ENCODE measurements at regions not wholly inside any gene's neighbourhood (a gene's known extent, or its start where the extent isn't known, plus 50 kb on each side); places are given as distances from the start of the nearest gene placed in this dataset.

DNA sequence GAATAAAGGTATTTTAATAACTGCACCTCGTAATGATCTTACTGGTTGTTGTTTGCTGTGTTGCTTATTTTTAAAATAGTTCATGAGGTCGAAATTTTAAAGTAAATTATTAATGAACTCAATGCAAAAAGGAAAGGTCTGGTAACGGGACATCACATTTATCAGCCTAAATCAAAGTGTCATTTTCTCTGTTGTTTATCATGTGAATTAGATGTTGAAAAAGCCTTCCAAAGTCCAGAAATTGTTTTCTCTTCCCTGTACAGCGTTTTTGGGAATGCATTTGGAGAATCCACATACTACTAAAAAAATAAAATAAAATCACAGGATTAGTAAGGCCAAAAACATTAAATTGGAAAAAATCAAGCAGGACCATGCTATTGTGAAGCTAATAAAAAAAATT is 339.2 kb upstream of the NECTIN3 start:
- DNase-seq, result no peak

DNA sequence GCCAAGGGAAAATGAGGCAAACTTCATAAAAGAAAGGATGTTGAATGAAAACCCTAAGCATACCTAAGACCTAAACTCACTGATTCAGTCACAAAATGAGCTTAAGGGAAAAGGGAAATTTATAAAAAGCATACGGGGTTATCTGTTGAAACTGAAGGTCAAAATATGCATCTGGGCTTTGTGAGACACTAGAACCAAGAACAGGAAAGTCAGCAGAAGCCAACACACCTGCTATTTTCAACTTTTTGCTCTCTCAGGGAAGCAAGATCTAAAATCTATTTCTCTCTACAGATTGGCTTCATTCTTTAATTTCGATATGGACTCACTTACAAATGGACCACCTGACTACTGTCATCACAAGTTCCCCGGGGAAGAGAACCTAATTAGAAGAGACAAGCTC is 338.6 kb upstream of the NECTIN3 start:
- no peak for DNase-seq

DNA sequence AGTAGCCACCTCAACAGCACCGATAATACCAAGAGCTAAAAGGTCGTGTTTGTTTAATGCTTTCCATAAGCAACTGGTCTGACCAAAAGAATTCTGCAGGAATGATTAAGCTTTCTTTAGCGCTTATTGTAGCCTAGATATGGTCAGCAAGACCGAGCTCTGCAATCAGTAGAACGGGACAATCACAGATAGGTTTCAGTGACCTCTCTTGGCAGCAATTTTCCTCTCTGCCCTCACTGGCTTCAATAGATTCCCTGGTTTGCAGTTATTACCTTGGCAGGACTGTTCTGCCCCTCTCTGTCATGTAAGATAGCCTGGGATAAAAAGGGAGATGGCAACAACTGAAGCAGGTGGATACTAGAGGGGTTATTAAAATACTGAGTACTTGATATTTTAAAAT is 337.1 kb upstream of the NECTIN3 start:
- DNase-seq, result no peak

DNA sequence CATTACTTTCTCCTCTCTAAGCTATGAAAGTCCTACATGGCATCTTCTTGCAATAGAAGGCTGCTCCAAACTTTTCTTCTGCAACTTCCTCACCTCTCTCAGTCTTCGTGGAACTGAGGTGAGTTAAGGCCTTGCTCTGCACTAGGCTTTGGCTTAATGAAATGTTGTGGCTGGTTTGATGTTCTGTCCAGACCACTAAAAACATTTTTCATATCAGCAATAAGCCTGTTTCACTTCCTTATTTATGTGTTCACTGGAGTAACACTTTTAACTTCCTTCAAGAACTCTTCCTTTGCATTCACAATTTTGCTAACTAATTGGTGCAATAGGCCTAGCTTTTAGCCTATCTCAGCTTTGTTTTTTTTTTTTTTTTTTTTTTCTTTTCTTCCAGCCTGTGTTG is 335.3 kb upstream of the NECTIN3 start:
- no peak for DNase-seq

DNA sequence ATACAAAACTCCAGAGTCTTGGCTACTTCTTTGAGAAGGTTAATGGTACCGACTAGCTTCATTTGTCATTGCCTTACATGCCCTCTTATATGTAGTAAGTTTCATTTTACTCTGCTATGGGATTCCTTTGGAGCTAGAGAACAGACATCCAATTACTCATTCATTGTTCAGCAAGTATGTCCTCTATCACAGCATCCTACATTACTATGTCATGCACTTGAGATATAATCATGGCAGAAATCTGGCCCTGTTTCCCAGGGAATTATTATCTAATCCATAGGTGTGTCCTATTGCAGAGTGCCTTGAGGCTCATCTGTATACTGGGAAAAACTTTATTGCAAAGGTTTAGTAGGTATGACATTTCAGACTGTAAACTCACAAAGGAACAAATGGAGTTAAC is 333.1 kb upstream of the NECTIN3 start:
- no peak for DNase-seq

DNA sequence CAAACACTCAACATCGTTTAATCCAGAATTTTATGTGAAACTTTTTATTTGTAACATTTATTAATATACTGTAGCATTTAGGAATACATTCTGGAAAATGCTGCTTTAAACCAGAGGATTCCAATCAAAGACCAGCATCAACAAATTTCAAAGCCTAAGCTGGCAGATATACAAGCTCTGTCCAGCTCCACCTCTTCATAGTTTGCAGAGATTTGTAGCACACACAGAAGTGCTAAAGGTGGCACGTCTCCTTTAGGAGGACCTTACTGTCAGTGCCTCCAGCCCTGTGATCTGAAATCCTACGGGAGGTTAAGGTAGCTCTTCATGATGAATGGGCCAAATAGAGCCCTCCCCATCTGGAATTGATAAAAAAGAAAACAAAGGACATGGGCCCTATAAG is 329.7 kb upstream of the NECTIN3 start:
- no peak for DNase-seq

DNA sequence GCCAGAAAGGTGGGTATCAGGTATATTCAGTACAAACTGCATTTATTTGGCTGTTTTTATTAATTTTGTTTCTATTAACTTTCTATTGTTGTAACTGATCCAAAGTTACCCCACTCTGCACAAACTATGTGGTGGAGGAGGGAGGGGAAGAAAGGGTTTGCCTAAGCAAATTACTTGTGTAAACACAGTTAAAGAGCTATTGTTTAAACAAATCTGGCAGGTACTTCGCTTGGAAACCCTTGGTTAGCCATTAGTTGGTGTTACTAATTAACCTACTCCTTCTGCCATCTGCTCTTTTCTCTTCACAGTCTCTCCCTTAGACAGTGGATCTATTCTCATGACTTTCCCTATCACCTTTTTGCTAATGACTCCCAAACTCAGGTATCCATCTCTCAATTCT is 328.4 kb upstream of the NECTIN3 start:
- DNase-seq, result no peak

DNA sequence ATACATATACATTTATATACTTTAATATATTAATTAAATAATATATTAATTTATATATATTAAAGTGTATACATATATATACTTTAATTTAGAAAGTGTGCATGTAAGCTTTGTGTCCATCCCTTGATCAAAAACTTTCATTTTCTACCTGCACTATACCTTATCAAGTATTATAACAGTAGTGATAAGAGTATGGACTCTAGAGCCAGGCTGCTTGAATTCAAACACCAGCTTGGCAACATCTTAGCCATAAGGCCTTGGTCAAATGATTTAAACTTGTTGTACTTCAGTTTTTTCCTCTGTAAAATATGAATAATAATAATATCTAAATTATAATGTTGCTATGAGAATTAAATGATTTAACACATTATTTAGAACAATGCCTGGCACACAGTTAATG is 327.6 kb upstream of the NECTIN3 start:
- DNase-seq, result no peak

DNA sequence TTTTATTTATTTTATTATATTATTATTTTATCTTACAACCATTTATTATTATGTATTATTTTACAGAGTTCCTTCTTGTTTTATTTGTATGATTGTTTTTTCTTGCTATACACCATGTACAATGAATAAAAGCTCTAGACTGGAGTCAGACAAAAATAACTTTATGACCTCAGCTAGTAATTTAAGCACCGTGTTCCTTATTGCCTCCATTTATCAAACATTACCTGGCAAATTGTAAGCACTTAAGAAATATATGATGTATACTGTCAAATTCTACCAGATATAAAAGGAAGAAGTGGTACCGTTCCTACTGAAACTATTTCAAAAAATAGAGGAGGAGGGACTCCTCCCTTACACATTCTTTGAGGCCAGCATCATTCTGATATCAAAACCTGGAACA is 326.9 kb upstream of the NECTIN3 start:
- no peak for DNase-seq

DNA sequence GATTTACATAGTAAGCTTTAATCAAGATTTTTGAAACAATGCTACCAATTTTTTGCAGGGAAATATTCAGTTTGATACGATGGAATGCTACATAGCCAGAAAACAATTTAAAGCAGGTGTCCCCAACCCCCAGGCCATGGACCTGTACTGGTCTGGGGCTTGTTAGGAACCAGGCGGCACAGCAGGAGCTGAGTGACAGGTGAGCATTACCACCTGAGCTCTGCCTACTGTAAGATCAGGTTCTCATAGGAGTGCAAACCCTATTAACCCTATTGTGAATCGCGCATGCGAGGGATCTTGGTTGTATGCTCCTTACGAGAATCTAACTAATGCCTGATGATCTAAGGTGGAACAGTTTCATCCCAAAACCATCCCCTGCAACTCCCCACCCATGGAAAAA is 322.6 kb upstream of the NECTIN3 start:
- no peak for DNase-seq

DNA sequence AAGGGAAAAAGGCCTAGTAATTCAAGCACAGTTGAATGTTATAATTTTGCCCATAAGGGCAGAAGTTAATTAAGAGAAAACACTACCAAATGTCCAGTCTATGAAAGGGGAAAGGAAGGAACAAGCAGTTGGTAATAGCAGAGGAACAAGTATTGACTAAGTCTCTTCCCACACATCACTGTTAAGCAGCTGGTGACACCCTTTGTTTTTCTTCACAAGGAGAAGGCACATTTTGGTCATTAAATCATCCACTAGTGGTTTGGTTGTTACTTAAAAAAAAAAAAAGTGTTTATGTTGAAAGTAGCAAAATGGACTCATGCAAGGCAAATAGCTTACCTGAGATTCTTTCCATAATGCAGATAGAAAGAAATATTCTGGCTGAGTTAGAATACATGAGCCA is 321.4 kb upstream of the NECTIN3 start:
- DNase-seq, result no peak

DNA sequence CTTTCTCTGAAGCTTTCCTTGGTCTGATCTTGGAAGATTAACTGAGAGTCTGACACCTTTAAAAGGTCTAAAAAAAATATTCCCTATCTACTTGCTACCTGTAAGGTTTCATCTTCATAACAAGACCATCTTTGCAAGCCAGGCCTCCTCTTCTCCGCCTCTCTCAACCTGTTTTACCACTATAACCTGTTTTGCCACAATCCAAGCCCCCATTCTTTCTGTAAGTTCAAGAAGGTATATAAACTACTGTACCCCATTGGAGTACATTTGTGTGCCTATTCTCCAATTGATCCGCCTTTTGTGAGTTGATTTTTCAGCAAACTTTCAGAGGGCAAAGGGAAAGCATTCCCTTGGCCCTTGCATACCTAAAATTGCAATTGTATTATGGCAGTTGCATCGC is 319.3 kb upstream of the NECTIN3 start:
- no peak for DNase-seq

DNA sequence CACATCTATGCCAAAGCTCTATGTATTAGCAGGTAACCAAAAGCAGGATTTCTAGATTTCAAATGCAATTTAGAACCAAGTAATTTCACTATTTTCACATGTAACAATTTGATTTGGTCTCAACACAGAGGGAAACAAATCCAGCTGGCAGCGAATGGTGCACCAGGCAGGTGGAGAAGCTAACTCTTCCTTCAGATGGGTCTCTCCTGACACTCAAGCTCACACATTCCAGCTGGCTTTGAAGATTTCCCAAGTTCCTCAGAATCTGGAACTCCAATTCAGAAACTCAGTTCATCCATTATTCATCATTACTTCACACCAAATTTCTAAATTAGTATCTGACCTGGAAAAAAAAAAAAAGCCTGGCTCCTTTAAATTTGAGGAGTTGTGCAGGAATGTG is 318.1 kb upstream of the NECTIN3 start:
- DNase-seq, result no peak

DNA sequence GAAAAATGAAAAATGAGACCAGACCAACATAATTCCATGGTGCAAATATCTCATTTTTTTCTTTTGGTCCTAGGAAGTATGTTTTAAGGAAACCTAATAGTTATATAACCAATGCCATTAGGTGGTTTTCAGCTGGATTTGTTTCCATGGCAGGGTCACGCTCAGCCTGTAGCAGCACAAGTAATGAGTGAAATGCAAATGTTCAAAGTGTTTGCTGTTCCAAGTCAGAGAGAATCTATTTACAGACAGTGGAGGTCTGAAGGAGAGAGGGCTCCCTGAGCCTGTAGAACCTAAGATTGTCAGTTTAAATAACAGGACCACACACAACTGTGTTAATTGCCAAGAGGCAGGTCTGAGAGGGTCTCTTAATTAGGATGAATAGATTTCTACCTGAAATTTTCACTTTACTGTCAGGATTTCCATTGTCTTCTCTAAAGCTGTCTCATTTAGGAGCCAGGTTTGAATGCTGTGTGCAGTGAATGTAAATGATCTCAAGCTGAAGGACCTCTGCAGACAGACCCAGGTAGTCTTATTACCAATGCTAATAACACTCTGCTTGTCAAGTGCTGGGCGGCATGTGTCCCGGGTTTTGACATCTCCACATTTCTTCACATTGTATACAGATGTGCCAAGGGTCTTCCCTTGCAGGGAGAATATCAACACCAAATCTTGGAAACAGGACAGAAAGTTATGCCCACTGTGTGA is 317.3 kb upstream of the NECTIN3 start:
- no peak for DNase-seq

DNA sequence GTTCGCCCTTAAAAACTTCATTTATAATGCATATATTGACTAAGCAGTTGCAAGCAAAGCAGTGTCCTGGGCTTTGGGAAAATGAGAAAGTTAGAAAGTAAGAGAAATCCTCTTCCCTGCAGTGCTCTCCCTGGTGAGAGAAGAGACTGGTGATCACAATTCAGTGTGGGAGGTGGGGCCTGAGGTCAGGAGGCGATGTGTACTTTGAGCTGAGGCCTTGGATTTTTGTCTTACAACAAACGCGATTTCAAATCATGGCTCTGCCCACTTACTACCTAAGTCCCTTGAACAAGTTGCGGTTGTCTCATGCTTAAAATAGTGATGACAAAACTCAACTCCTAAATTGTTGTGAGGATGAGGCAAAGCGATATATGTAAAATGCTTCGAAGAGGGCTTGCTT is 316.3 kb upstream of the NECTIN3 start:
- DNase-seq, result no peak

DNA sequence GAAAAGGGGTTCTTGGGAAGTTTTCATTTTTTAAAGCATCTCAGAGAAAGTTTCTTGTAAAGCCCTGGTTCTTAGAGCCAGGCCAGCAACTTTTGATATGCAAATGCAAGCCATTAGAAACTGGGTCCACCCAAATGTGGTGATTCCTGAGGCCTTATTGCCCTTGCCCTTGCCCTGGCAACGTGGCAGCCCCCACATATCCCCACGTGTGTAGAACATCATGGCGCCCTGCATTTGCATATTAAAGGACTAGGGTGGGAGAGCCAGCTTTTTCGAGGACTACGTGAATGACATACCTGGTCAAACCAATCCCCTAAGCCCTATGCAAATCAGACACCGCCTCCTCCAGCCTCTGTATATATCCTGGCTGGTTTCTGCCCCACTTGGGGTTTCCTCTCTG is 314.9 kb upstream of the NECTIN3 start:
- DNase-seq, result no peak

DNA sequence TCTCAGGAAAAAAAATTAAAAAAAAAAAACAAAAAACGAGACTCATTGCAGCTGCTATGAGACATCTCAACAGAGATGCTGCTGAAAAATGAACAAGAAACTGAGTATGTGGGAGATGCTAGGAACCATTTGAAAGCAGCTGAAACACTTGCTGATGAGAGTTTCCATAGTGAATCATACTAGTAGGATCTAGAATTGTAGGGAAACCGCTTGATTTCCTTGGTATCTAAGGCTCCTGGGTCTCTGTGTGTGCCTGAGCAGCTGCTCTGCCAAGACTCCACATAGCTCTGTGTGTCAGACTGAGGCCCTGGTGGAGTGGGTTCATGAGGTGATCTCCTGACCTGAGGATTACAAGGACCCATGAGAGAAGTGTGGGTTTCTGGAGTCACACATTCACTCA is 313.4 kb upstream of the NECTIN3 start:
- DNase-seq, result no peak

DNA sequence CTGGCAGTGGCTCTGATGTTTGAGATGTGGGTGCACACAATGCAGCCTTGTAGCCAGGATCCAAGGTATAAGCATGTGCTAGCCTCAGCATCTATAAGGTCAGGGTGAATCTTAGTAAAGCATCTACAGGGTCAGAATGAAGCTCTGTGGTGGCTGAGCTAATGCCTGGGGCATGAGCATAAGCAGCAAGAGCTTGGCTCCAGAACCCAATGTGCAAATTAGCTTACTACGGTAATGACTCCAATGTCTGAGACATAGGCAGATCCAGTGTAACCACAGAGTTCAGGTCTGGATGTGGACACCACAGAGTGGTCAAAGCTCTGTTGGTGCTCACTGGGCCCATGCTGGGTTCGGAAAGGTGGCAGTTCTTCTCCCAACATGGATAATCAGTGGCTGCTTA is 304.5 kb upstream of the NECTIN3 start:
- DNase-seq, result no peak

DNA sequence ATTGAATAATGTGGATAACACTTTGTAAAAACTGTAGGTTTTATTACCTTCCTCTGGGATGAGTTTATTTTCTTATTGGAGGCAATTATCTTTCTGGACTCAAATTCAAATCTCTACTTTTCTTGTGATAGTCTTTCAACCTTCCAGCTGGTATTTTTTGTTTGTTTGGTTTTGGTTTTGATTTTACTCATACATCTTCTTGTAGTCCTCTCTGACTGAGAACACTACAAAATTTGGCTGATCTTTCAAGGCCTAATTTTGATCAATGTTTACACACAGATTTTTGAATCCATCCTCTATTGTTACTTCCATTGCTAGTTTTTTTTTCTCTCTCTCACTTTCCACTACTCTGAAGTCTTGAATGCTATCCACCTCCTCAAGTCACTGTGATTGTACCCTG is 303.8 kb upstream of the NECTIN3 start:
- DNase-seq, result no peak

DNA sequence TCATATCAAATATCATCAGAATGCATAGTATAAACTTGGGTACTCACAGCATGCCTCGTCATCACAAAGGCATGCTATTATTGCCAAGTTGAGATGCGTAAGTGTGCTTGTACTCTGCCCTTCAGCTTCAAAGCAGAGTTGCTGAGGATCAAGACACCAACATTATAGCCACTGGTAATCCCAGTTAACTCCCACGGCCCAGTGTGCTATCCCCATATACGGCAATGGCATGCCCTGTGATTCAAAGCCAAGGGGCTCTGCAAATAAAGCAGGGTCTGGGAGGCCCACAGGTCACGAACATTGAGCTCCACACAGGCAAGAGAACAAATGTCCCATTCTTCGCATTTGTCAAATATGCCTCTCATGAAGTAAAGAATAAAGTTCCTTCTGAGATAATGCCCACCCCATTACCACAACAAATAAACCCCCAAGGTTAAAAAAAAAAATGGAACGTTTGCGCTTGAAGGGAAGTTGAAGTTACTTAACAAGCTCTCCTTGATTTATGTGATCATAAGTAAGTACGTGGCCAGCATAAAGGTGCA is 298.1 kb upstream of the NECTIN3 start:
- DNase-seq, result no peak

DNA sequence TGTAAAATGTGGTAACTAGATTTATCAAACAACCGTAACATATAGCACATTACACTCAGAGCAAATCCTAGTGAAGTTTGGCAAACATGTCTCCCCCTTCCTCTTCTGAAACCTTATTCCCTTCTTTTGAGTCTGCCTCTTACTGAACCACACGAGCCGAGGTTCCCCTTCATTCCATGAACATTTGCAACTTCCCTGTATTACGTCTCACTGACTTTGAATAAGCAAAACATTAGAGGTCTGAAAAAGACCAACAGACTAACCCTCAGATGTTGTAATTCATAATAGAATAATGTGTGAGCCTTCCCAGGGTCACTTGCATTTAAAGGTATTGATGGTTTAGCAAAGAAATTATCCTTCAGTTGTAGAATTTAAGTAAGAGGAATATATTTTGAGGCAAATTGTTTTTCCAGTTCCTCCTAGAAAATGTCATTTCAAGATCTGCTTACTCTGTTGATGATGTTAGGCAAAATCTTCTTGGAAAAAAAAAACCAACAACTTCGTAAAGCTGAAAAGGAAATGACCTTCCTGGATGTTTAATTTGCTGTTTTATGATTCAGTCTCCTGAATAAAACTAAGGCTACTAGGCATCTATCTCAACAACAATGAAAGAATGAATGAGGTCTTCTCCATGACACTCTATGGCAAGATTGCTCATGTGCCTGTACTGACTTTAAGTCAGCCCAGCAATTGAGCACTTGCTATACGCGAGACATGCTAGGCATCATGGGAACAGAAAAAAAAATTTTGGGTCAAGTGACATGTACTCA is 296.9 kb upstream of the NECTIN3 start:
- DNase-seq, result no peak

DNA sequence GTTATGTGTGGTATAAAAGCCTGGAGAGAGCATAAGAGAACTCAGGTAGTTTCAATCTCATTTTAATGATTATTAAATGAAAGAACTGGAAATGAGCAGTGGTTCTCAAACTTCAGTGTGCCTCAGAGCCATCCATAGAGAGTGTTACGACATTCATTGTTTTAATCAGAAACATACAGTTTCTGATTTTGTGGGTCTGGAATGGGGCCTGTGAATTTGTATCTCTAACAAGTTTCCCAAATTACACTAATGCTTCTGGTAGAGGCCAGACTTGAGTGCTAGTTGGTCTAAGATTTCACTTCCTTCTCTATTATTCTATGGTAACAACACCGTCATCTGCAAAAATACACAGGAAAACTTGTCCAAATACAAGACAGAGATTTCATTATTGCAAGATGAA is 292.0 kb upstream of the NECTIN3 start:
- no peak for DNase-seq

DNA sequence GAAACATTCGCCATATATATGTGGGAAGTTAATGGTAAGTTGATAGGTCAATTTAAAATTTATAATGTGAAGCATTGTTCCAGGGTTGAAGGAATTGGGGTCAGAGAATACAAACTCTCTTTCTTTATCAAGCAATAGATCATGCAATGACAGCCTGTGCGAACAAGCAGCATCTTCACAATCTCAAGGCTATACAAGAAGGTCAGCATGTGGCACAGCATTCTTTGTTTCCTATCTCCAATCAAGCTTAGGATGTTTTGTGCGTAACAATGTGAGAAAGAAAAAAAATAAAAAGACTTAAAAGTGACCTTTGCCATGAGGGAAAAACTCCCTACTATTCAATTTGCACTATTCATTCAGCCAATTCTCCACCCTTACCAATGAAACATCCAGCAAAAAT is 288.1 kb upstream of the NECTIN3 start:
- no peak for DNase-seq

DNA sequence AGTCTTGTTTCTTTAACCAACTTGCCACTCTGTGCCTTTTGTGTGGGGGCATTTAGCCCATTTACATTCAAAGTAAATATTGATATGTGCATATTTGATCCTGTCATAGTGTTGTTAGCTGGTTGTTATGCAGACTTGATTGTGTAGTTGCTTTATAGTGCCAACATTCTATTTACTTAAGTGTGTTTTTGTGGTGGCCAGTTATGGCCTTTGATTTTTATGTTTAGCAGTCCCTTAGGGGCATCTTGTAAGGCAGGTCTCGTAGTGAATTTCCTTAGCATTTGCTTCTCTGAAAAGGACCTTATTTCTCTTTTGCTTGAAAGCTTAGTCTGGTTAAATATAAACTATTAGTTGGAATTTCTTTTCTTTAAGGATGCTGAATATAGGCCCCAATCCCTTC is 282.8 kb upstream of the NECTIN3 start:
- DNase-seq, result no peak

DNA sequence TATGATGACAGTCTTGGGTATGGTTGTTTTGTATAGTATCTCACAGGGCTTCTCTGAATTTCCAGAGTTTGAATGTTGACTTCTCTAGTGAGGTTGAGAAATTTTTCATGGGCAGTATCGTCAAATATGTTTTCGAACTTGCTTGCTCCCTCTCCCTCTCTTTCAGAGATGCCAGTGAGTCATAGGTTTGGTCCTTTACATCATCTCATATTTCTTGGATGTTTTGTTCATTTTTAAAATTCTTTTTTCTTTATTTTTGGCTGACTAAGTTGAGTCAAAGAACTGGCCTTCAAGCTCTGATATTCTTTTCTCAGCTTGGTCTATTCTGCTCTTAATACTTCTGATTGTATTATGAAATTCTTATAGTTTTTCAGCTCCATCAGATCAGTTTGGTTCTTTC is 282.3 kb upstream of the NECTIN3 start:
- no peak for DNase-seq

Measured in stimulated activated CD4-positive, alpha-beta T cell treated with anti-CD3 and anti-CD28 coated beads, Interleukin-2, amount 100 ng/mL, for 24 hours (primary cell).